ENCODE measurements at regions not wholly inside any gene's neighbourhood (a gene's known extent, or its start where the extent isn't known, plus 50 kb on each side); places are given as distances from the start of the nearest gene placed in this dataset.
"Not testable (repeated sequence)": the region's sequence is repeated elsewhere in the genome, so short reads cannot be mapped to it uniquely, and the experiment has no call there.

- Histone ChIP-seq H3K4me3 (ENCODE audit: low read length) (no peak overlapping the region), H3K27ac (ENCODE audit: low read depth, low read length) (no peak overlapping the region), H3K9ac (ENCODE audit: low read length) (no peak overlapping the region), H3K27me3 (ENCODE audit: control insufficient read depth, insufficient read depth, low read length) (no peaks in the 10 kb centered on the region), H3K36me3 (ENCODE audit: control insufficient read depth, insufficient read depth, low read length) (no peaks in the 10 kb centered on the region), H3K4me1 (ENCODE audit: control insufficient read depth, insufficient read depth, low read length) (no peaks in the 10 kb centered on the region)
These were observed 424.9 kb upstream of the ALCAM start for GRCh38 chr3:104941785-104942184.

- H3K9ac ChIP-seq (ENCODE audit: low read length): no peak overlapping the region
- no peaks in the 10 kb centered on the region for H3K36me3 ChIP-seq (ENCODE audit: control insufficient read depth, insufficient read depth, low read length)
- no peaks in the 10 kb centered on the region for H3K27me3 ChIP-seq (ENCODE audit: control insufficient read depth, insufficient read depth, low read length)
- H3K4me3 ChIP-seq (ENCODE audit: low read length): no peak overlapping the region
- no peak overlapping the region for H3K27ac ChIP-seq (ENCODE audit: low read depth, low read length)
- no peaks in the 10 kb centered on the region for H3K4me1 ChIP-seq (ENCODE audit: control insufficient read depth, insufficient read depth, low read length)
These were observed 422.7 kb upstream of the ALCAM start for GRCh38 chr3:104943974-104944373.

GRCh38 chr3:104947943-104948342 is 418.8 kb upstream of the ALCAM start:
- H3K36me3 ChIP-seq (ENCODE audit: control insufficient read depth, insufficient read depth, low read length): no peaks in the 10 kb centered on the region
- no peak overlapping the region for H3K27ac ChIP-seq (ENCODE audit: low read depth, low read length)
- no peak overlapping the region for H3K9ac ChIP-seq (ENCODE audit: low read length)
- H3K4me3 ChIP-seq (ENCODE audit: low read length): no peak overlapping the region
- no peaks in the 10 kb centered on the region for H3K27me3 ChIP-seq (ENCODE audit: control insufficient read depth, insufficient read depth, low read length)
- H3K4me1 ChIP-seq (ENCODE audit: control insufficient read depth, insufficient read depth, low read length): no peaks in the 10 kb centered on the region

- not testable (repeated sequence) for H3K4me1 ChIP-seq (ENCODE audit: control insufficient read depth, insufficient read depth, low read length); H3K4me3 ChIP-seq (ENCODE audit: low read length); H3K27me3 ChIP-seq (ENCODE audit: control insufficient read depth, insufficient read depth, low read length); H3K36me3 ChIP-seq (ENCODE audit: control insufficient read depth, insufficient read depth, low read length); H3K27ac ChIP-seq (ENCODE audit: low read depth, low read length); H3K9ac ChIP-seq (ENCODE audit: low read length)
These were observed 416.9 kb upstream of the ALCAM start for GRCh38 chr3:104949810-104950209.

GRCh38 chr3:104951426-104951825 is 415.3 kb upstream of the ALCAM start:
- H3K36me3 ChIP-seq (ENCODE audit: control insufficient read depth, insufficient read depth, low read length): no peaks in the 10 kb centered on the region
- H3K27me3 ChIP-seq (ENCODE audit: control insufficient read depth, insufficient read depth, low read length): no peaks in the 10 kb centered on the region
- no peak overlapping the region for H3K4me3 ChIP-seq (ENCODE audit: low read length)
- H3K27ac ChIP-seq (ENCODE audit: low read depth, low read length): no peak overlapping the region
- H3K4me1 ChIP-seq (ENCODE audit: control insufficient read depth, insufficient read depth, low read length): no peaks in the 10 kb centered on the region
- no peak overlapping the region for H3K9ac ChIP-seq (ENCODE audit: low read length)

GRCh38 chr3:104952146-104952972 is 414.4 kb upstream of the ALCAM start:
- Histone ChIP-seq H3K4me3 (ENCODE audit: low read length) (no peak overlapping the region), H3K27ac (ENCODE audit: low read depth, low read length) (no peak overlapping the region), H3K27me3 (ENCODE audit: control insufficient read depth, insufficient read depth, low read length) (no peaks in the 10 kb centered on the region), H3K36me3 (ENCODE audit: control insufficient read depth, insufficient read depth, low read length) (no peaks in the 10 kb centered on the region), H3K4me1 (ENCODE audit: control insufficient read depth, insufficient read depth, low read length) (no peaks in the 10 kb centered on the region), H3K9ac (ENCODE audit: low read length) (no peak overlapping the region)

GRCh38 chr3:104956620-104957345 is 409.9 kb upstream of the ALCAM start:
- no peak overlapping the region for H3K4me3 ChIP-seq (ENCODE audit: low read length)
- no peaks in the 10 kb centered on the region for H3K27me3 ChIP-seq (ENCODE audit: control insufficient read depth, insufficient read depth, low read length)
- H3K9ac ChIP-seq (ENCODE audit: low read length): no peak overlapping the region
- H3K27ac ChIP-seq (ENCODE audit: low read depth, low read length): no peak overlapping the region
- no peaks in the 10 kb centered on the region for H3K4me1 ChIP-seq (ENCODE audit: control insufficient read depth, insufficient read depth, low read length)
- no peaks in the 10 kb centered on the region for H3K36me3 ChIP-seq (ENCODE audit: control insufficient read depth, insufficient read depth, low read length)

- H3K36me3 ChIP-seq (ENCODE audit: control insufficient read depth, insufficient read depth, low read length): no peaks in the 10 kb centered on the region
- no peak overlapping the region for H3K4me3 ChIP-seq (ENCODE audit: low read length)
- H3K9ac ChIP-seq (ENCODE audit: low read length): no peak overlapping the region
- no peak overlapping the region for H3K27ac ChIP-seq (ENCODE audit: low read depth, low read length)
- H3K4me1 ChIP-seq (ENCODE audit: control insufficient read depth, insufficient read depth, low read length): no peaks in the 10 kb centered on the region
- no peaks in the 10 kb centered on the region for H3K27me3 ChIP-seq (ENCODE audit: control insufficient read depth, insufficient read depth, low read length)
These were observed 406.1 kb upstream of the ALCAM start for GRCh38 chr3:104960579-104960978.

- Histone ChIP-seq H3K4me1 (ENCODE audit: control insufficient read depth, insufficient read depth, low read length) (no peaks in the 10 kb centered on the region), H3K9ac (ENCODE audit: low read length) (no peak overlapping the region), H3K36me3 (ENCODE audit: control insufficient read depth, insufficient read depth, low read length) (no peaks in the 10 kb centered on the region), H3K27ac (ENCODE audit: low read depth, low read length) (no peak overlapping the region), H3K27me3 (ENCODE audit: control insufficient read depth, insufficient read depth, low read length) (no peaks in the 10 kb centered on the region), H3K4me3 (ENCODE audit: low read length) (no peak overlapping the region)
These were observed 404.9 kb upstream of the ALCAM start for GRCh38 chr3:104961851-104962250.

- no peak overlapping the region for H3K27ac ChIP-seq (ENCODE audit: low read depth, low read length)
- no peak overlapping the region for H3K9ac ChIP-seq (ENCODE audit: low read length)
- H3K4me3 ChIP-seq (ENCODE audit: low read length): no peak overlapping the region
- H3K4me1 ChIP-seq (ENCODE audit: control insufficient read depth, insufficient read depth, low read length): no peaks in the 10 kb centered on the region
- H3K27me3 ChIP-seq (ENCODE audit: control insufficient read depth, insufficient read depth, low read length): no peaks in the 10 kb centered on the region
- H3K36me3 ChIP-seq (ENCODE audit: control insufficient read depth, insufficient read depth, low read length): no peaks in the 10 kb centered on the region
These were observed 392.4 kb upstream of the ALCAM start for GRCh38 chr3:104974316-104974715.

- Histone ChIP-seq H3K27me3 (ENCODE audit: control insufficient read depth, insufficient read depth, low read length) (no peaks in the 10 kb centered on the region), H3K4me3 (ENCODE audit: low read length) (no peak overlapping the region), H3K27ac (ENCODE audit: low read depth, low read length) (no peak overlapping the region), H3K4me1 (ENCODE audit: control insufficient read depth, insufficient read depth, low read length) (no peaks in the 10 kb centered on the region), H3K9ac (ENCODE audit: low read length) (no peak overlapping the region), H3K36me3 (ENCODE audit: control insufficient read depth, insufficient read depth, low read length) (no peaks in the 10 kb centered on the region)
These were observed 389.0 kb upstream of the ALCAM start for GRCh38 chr3:104977719-104978118.

GRCh38 chr3:104982130-104982529 is 384.6 kb upstream of the ALCAM start:
- no peak overlapping the region for H3K27ac ChIP-seq (ENCODE audit: low read depth, low read length)
- H3K4me1 ChIP-seq (ENCODE audit: control insufficient read depth, insufficient read depth, low read length): no peaks in the 10 kb centered on the region
- no peaks in the 10 kb centered on the region for H3K36me3 ChIP-seq (ENCODE audit: control insufficient read depth, insufficient read depth, low read length)
- H3K9ac ChIP-seq (ENCODE audit: low read length): no peak overlapping the region
- H3K4me3 ChIP-seq (ENCODE audit: low read length): no peak overlapping the region
- H3K27me3 ChIP-seq (ENCODE audit: control insufficient read depth, insufficient read depth, low read length): no peaks in the 10 kb centered on the region

GRCh38 chr3:104987859-104988258 is 378.9 kb upstream of the ALCAM start:
- Histone ChIP-seq H3K4me3 (ENCODE audit: low read length) (no peak overlapping the region), H3K4me1 (ENCODE audit: control insufficient read depth, insufficient read depth, low read length) (no peaks in the 10 kb centered on the region), H3K36me3 (ENCODE audit: control insufficient read depth, insufficient read depth, low read length) (no peaks in the 10 kb centered on the region), H3K9ac (ENCODE audit: low read length) (no peak overlapping the region), H3K27ac (ENCODE audit: low read depth, low read length) (no peak overlapping the region), H3K27me3 (ENCODE audit: control insufficient read depth, insufficient read depth, low read length) (no peaks in the 10 kb centered on the region)

Data from rectal smooth muscle tissue (tissue), 1 donor.